ENCODE measurements at regions not wholly inside any gene's neighbourhood (a gene's known extent, or its start where the extent isn't known, plus 50 kb on each side); places are given as distances from the start of the nearest gene placed in this dataset.

DNA sequence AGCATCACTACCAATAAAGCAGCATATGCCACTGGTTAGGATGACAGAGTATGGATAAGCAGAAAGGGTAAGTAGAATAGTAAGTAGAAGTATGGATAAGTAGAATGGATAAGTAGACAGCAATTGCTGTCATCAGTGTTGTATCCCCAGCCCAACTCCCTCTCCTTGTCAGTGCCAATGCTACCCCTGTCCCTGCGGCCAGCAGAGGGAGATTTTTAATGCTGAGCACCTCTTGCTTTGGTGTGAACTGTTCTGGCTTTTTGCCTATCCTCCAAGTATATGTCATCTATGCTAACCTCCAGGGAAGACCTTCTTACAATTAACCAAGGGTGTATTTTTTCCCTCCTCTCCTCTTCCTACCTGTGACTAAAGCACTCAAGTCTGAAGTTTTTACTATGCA, 136.7 kb upstream of the SPHKAP start (continued):
- TF ChIP-seq ZNF367 (CRISPR knock-in tag; IDR thresholded peaks at IDR 0.05; ENCODE audit: borderline replicate concordance): no peak

- TF ChIP-seq KDM1A (CRISPR knock-in tag; IDR thresholded peaks at IDR 0.05) (no peak), ZNF441 (CRISPR knock-in tag; IDR thresholded peaks at IDR 0.05; ENCODE audit: borderline replicate concordance) (no peak), MAFK (conservative IDR thresholded peaks at IDR 0.05 in 1 of 2, IDR thresholded peaks at IDR 0.05 in 1 of 2; ENCODE audit: low read length in 2 of 2) (0 out of 4 replicates have a peak, but pooled peaks of 1 of the 2 experiments have one; percentile 2), AGO1 (IDR thresholded peaks at IDR 0.05; ENCODE audit: low read depth, low read length, poor library complexity, severe bottlenecking) (no peak)
- Histone ChIP-seq H3K9me3 (ENCODE audit: low read length) (no peaks in the 10 kb centered on the region), H3K4me2 (ENCODE audit: low read depth, low read length) (no peak overlapping the region), H4K20me1 (ENCODE audit: insufficient read depth, low read length) (no peaks in the 10 kb centered on the region), H3K79me2 (ENCODE audit: insufficient read depth, low read length) (no peaks in the 10 kb centered on the region), H3K36me3 (replicated peaks in 1 of 2; ENCODE audit: control insufficient read depth in 1 of 2, insufficient read depth in 2 of 2, low read length in 2 of 2) (no peaks in the 10 kb centered on the region), H3K4me1 (ENCODE audit: insufficient read depth, low read length) (no peaks in the 10 kb centered on the region), H3K27ac (ENCODE audit: extremely low read length, insufficient read depth, low read length) (no peak overlapping the region), H3K27me3 (ENCODE audit: control insufficient read depth in 1 of 2, insufficient read depth in 2 of 2, low read length in 2 of 2) (no peaks in the 10 kb centered on the region; a peak in 1 of 5 replicates), H2AFZ (ENCODE audit: low read length) (no peak overlapping the region), H3K4me3 (replicated peaks in 1 of 3; ENCODE audit: insufficient read depth in 1 of 3, low read depth in 2 of 3, low read length in 3 of 3) (no peak overlapping the region), H3K9ac (ENCODE audit: insufficient read depth, low read depth, low read length) (no peak overlapping the region)
- 7% methylated on average over 5 of the region's 5 CpGs for WGBS (ENCODE audit: low lambda C conversion rate)
- ChIA-PET CTCF (ENCODE audit: low intra/inter-chr PET ratio, low total read pairs) (no interaction called here), POLR2A (no interaction called here)
- FAIRE-seq (no peak), DNase-seq (ENCODE audit: low spot score) (no peak), ATAC-seq (no peak)
- in situ Hi-C loops (cut with HindIII; ENCODE audit: extremely low pct_ligation_motif_present, low pct_unique_long_range_greater_than_20kb) (no loop called here), intact Hi-C loops (cut with micrococcal nuclease; ENCODE audit: unreplicated experiment) (no loop called here)
- BruUV-seq (replicated peaks): no TSS peak
Measured at GRCh38 chr2:228312172-228312571, 130.7 kb upstream of the SPHKAP start.

GRCh38 chr2:228303960-228304359, 122.5 kb upstream of the SPHKAP start:
- intact Hi-C loops (cut with micrococcal nuclease; ENCODE audit: unreplicated experiment) (no loop called here), in situ Hi-C loops (cut with HindIII; ENCODE audit: extremely low pct_ligation_motif_present, low pct_unique_long_range_greater_than_20kb) (no loop called here)
- H3K4me3 ChIP-seq (replicated peaks in 1 of 3; ENCODE audit: insufficient read depth in 1 of 3, low read depth in 2 of 3, low read length in 3 of 3): no peak overlapping the region
- no peaks in the 10 kb centered on the region for H3K4me1 ChIP-seq (ENCODE audit: insufficient read depth, low read length)
- no peaks in the 10 kb centered on the region for H3K36me3 ChIP-seq (replicated peaks in 1 of 2; ENCODE audit: control insufficient read depth in 1 of 2, insufficient read depth in 2 of 2, low read length in 2 of 2)
- no peak overlapping the region for H3K27ac ChIP-seq (ENCODE audit: extremely low read length, insufficient read depth, low read length)
- ChIA-PET CTCF (ENCODE audit: low intra/inter-chr PET ratio, low total read pairs) (no interaction called here), POLR2A (no interaction called here)
- ATAC-seq (no peak), DNase-seq (ENCODE audit: low spot score) (no peak), FAIRE-seq (no peak)
- H3K4me2 ChIP-seq (ENCODE audit: low read depth, low read length): no peak overlapping the region
- no peak for TF ChIP-seq NFIC (IDR thresholded peaks at IDR 0.05; ENCODE audit: low read length)
- TF ChIP-seq ZNF484 (CRISPR knock-in tag; IDR thresholded peaks at IDR 0.05; ENCODE audit: borderline replicate concordance, low read depth): no peak
- no peak for TF ChIP-seq ZBTB25 (CRISPR knock-in tag; IDR thresholded peaks at IDR 0.05)
- TF ChIP-seq, protein P1, sequence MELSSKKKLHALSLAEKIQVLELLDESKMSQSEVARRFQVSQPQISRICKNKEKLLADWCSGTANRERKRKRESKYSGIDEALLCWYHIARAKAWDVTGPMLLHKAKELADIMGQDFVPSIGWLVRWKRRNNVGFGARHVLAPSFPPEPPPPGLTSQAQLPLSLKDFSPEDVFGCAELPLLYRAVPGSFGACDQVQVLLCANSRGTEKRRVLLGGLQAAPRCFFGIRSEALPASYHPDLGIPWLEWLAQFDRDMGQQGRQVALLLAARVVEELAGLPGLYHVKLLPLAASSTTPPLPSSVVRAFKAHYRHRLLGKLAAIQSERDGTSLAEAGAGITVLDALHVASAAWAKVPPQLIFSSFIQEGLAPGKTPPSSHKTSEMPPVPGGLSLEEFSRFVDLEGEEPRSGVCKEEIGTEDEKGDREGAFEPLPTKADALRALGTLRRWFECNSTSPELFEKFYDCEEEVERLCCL (CRISPR knock-in tag; IDR thresholded peaks at IDR 0.05; ENCODE audit: borderline replicate concordance): no peak
- TF ChIP-seq ATF7 (IDR thresholded peaks at IDR 0.05): peak; percentile 99
- TF ChIP-seq ATF7 (CRISPR knock-in tag; IDR thresholded peaks at IDR 0.05): no peak
- TF ChIP-seq CREB1 (IDR thresholded peaks at IDR 0.05): peak; percentile 90
- TF ChIP-seq CREB1 (CRISPR knock-in tag; IDR thresholded peaks at IDR 0.05): no peak
- TF ChIP-seq SP5 (CRISPR knock-in tag; IDR thresholded peaks at IDR 0.05; ENCODE audit: borderline replicate concordance, low read depth): no peak
- no peak for TF ChIP-seq SCMH1 (CRISPR knock-in tag; IDR thresholded peaks at IDR 0.05; ENCODE audit: borderline replicate concordance)
- no peak for TF ChIP-seq RARG (CRISPR knock-in tag; IDR thresholded peaks at IDR 0.05; ENCODE audit: low read depth)
- H3K9me3 ChIP-seq (ENCODE audit: low read length): peaks cover 7% of the 10 kb centered on the region; the same call in 1 of the 2 replicates
- no peaks in the 10 kb centered on the region for H4K20me1 ChIP-seq (ENCODE audit: insufficient read depth, low read length)
- no peak overlapping the region for H2AFZ ChIP-seq (ENCODE audit: low read length)
- H3K79me2 ChIP-seq (ENCODE audit: insufficient read depth, low read length): no peaks in the 10 kb centered on the region
- no peak overlapping the region for H3K9ac ChIP-seq (ENCODE audit: insufficient read depth, low read depth, low read length)
- no peaks in the 10 kb centered on the region; a peak in 1 of 5 replicates for H3K27me3 ChIP-seq (ENCODE audit: control insufficient read depth in 1 of 2, insufficient read depth in 2 of 2, low read length in 2 of 2)
- BruUV-seq (replicated peaks): no TSS peak
- WGBS (ENCODE audit: low lambda C conversion rate): 0% methylated on average over 3 of the region's 3 CpGs

All from HepG2 (cell line).